GM18907 (cell line): ENCODE measurements at regions not wholly inside any gene's neighbourhood (a gene's known extent, or its start where the extent isn't known, plus 50 kb on each side); places are given as distances from the start of the nearest gene placed in this dataset.

Source experiments
- ATAC-seq: cut with Tn5 transposase; IDR thresholded peaks from one replicate; pipeline ENCODE4 v1.9.1; 2021; ENCODE audit warnings: mild to moderate bottlenecking, moderate library complexity; ENCODE audit not compliant: unreplicated experiment

- ATAC-seq, result no peak
These were observed 106.2 kb upstream of the TUT7 start for GRCh38 chr9:86460216-86461002.

GRCh38 chr9:86459599-86460155 lies 105.5 kb upstream of the TUT7 start:
- no peak for ATAC-seq

GRCh38 chr9:86459191-86459590 lies 105.0 kb upstream of the TUT7 start:
- ATAC-seq, result no peak

- ATAC-seq, result no peak
These were observed 104.1 kb upstream of the TUT7 start for GRCh38 chr9:86458191-86458855.

GRCh38 chr9:86456416-86456815 lies 102.2 kb upstream of the TUT7 start:
- ATAC-seq, result no peak

- ATAC-seq, result no peak
These were observed 100.7 kb upstream of the TUT7 start for GRCh38 chr9:86454701-86455615.

- ATAC-seq, result no peak
These were observed 98.1 kb upstream of the TUT7 start for GRCh38 chr9:86452201-86452828.

GRCh38 chr9:86449246-86449645 lies 95.0 kb upstream of the TUT7 start:
- no peak for ATAC-seq

- ATAC-seq, result no peak
These were observed 91.5 kb upstream of the TUT7 start for GRCh38 chr9:86445671-86446070.

- no peak for ATAC-seq
These were observed 89.8 kb upstream of the TUT7 start for GRCh38 chr9:86443992-86444391.

GRCh38 chr9:86434039-86434726 lies 80.0 kb upstream of the TUT7 start:
- no peak for ATAC-seq

- no peak for ATAC-seq
These were observed 70.2 kb upstream of the TUT7 start for GRCh38 chr9:86424251-86424891.

- no peak for ATAC-seq
These were observed 60.0 kb upstream of the TUT7 start for GRCh38 chr9:86413971-86414880.

GRCh38 chr9:86410281-86410680 lies 56.1 kb upstream of the TUT7 start:
- ATAC-seq, result no peak

GRCh38 chr9:86408121-86408520 lies 53.9 kb upstream of the TUT7 start:
- ATAC-seq, result no peak

- ATAC-seq, result no peak
These were observed 52.8 kb upstream of the TUT7 start for GRCh38 chr9:86407022-86407421.

- ATAC-seq, result no peak
These were observed 52.2 kb upstream of the TUT7 start for GRCh38 chr9:86406366-86406765.

- ATAC-seq, result no peak
These were observed 51.7 kb upstream of the TUT7 start for GRCh38 chr9:86405926-86406325.

GRCh38 chr9:86405086-86405491 lies 50.9 kb upstream of the TUT7 start:
- no peak for ATAC-seq
